MCF 10A (cell line): ENCODE measurements at regions not wholly inside any gene's neighbourhood (a gene's known extent, or its start where the extent isn't known, plus 50 kb on each side); places are given as distances from the start of the nearest gene placed in this dataset.

Experiments used
- BruUV-seq: library from RNA; stranded (reverse); fragments of 400-500 nt; replicated peaks from 2 replicates; lab custom pipeline; 2021; lab: Mats Ljungman, UMichigan
- CTCF ChIA-PET: fragments of 300-600 bp; sonication (Branson Sonifier 250); formaldehyde crosslinking; extraction: SDS; loops from one replicate; lab custom pipeline; 2021; ENCODE audit warnings: antibody characterized with exemption, inconsistent platforms; lab: Yijun Ruan, JAX
- POLR2A ChIA-PET: fragments of 300-600, 350-650 bp; sonication (Branson Sonifier 250); formaldehyde crosslinking; extraction: SDS; loops from one replicate; lab custom pipeline; 2020; ENCODE audit warnings: antibody characterized with exemption, inconsistent platforms; lab: Yijun Ruan, JAX
- DNase-seq: peaks from one replicate; pipeline ENCODE4 v3.0.0-alpha.2; 2018; ENCODE audit not compliant: unreplicated experiment
- H3K27ac Mint-ChIP-seq: one replicate; pipeline ENCODE4 v1.8.0; 2022; ENCODE audit warnings: mild to moderate bottlenecking, low read depth, mixed read lengths; ENCODE audit not compliant: unreplicated experiment
- H3K27me3 Mint-ChIP-seq: one replicate; pipeline ENCODE4 v1.8.0; 2022; ENCODE audit warnings: mixed read lengths; ENCODE audit not compliant: insufficient read depth, unreplicated experiment
- H3K36me3 Mint-ChIP-seq: one replicate; pipeline ENCODE4 v1.8.0; 2022; ENCODE audit warnings: mild to moderate bottlenecking, moderate library complexity, mixed read lengths; ENCODE audit not compliant: insufficient read depth, unreplicated experiment
- H3K4me1 Mint-ChIP-seq: one replicate; pipeline ENCODE4 v1.8.0; 2022; ENCODE audit warnings: mixed read lengths; ENCODE audit not compliant: insufficient read depth, unreplicated experiment
- H3K4me3 Mint-ChIP-seq: one replicate; pipeline ENCODE4 v1.8.0; 2022; ENCODE audit warnings: mild to moderate bottlenecking, moderate library complexity, mixed read lengths; ENCODE audit not compliant: unreplicated experiment
- H3K9me3 Mint-ChIP-seq: one replicate; pipeline ENCODE4 v1.8.0; 2022; ENCODE audit warnings: mixed read lengths; ENCODE audit not compliant: unreplicated experiment
- CTCF ChIP-seq: fragments of 200-600 bp; IDR thresholded peaks from one replicate; pipeline ENCODE4 v1.8.0; 2022; ENCODE audit warnings: antibody characterized with exemption, mild to moderate bottlenecking; ENCODE audit not compliant: unreplicated experiment
- intact Hi-C: fragments of 100-400 bp; cut with micrococcal nuclease; formaldehyde crosslinking; loops from 2 replicates; pipeline ENCODE4 v1.14.1; 2022

- H3K4me3 Mint-ChIP-seq = no peak overlapping the region
- H3K4me1 Mint-ChIP-seq = peaks cover 25% of the 10 kb centered on the region
- H3K27me3 Mint-ChIP-seq = no peaks in the 10 kb centered on the region
- intact Hi-C loops = loop anchor here (1.0 kb wide), 1 partner anchor 644 kb away; no protein-coding TSS in a partner anchor
- no TSS peak for BruUV-seq
- peak; percentile 93 for DNase-seq
- CTCF ChIA-PET = interaction anchor here (1.3 to 2.7 kb wide), 2 partner anchors 318 to 643 kb away, joined by 5 to 9 read pairs; no protein-coding TSS in a partner anchor
- peak overlapping the region; percentile 92 for H3K27ac Mint-ChIP-seq
- no peak for TF ChIP-seq CTCF
- H3K9me3 Mint-ChIP-seq = peaks cover 8% of the 10 kb centered on the region
- peaks cover 6% of the 10 kb centered on the region for H3K36me3 Mint-ChIP-seq
- POLR2A ChIA-PET = no interaction called here
These were observed 219.0 kb upstream of the EMCN start for GRCh38 chr4:100736641-100737451.

- no TSS peak for BruUV-seq
- intact Hi-C loops = no loop called here
- Mint-ChIP-seq H3K4me3 (no peak overlapping the region), H3K4me1 (peaks cover 5% of the 10 kb centered on the region), H3K27ac (no peak overlapping the region), H3K27me3 (no peaks in the 10 kb centered on the region), H3K9me3 (peaks cover 5% of the 10 kb centered on the region), H3K36me3 (no peaks in the 10 kb centered on the region)
- no peak for TF ChIP-seq CTCF
- no peak for DNase-seq
- POLR2A ChIA-PET = interaction anchor here (0.7 to 1.7 kb wide), 2 partner anchors 13 to 70 kb away, joined by 5 to 8 read pairs; no protein-coding TSS in a partner anchor
- CTCF ChIA-PET = interaction anchor here (0.6 kb wide), 3 partner anchors 422 to 1002 kb away, joined by 3 to 4 read pairs (median 3); no protein-coding TSS in a partner anchor
These were observed 211.0 kb upstream of the EMCN start for GRCh38 chr4:100728861-100729260.

- H3K9me3 Mint-ChIP-seq = no peaks in the 10 kb centered on the region
- no peak overlapping the region for H3K4me3 Mint-ChIP-seq
- H3K4me1 Mint-ChIP-seq = no peaks in the 10 kb centered on the region
- DNase-seq = no peak
- H3K27me3 Mint-ChIP-seq = no peaks in the 10 kb centered on the region
- BruUV-seq = no TSS peak
- intact Hi-C loops = no loop called here
- TF ChIP-seq CTCF = no peak
- H3K36me3 Mint-ChIP-seq = no peaks in the 10 kb centered on the region
- H3K27ac Mint-ChIP-seq = no peak overlapping the region
- CTCF ChIA-PET = interaction anchor here (0.6 kb wide), 1 partner anchor 10 kb away, joined by 3 read pairs; no protein-coding TSS in a partner anchor
- POLR2A ChIA-PET = no interaction called here
These were observed 205.1 kb upstream of the EMCN start for GRCh38 chr4:100722866-100723459.

GRCh38 chr4:100722133-100722532 lies 204.3 kb upstream of the EMCN start:
- Mint-ChIP-seq H3K36me3 (no peaks in the 10 kb centered on the region), H3K4me3 (no peak overlapping the region), H3K9me3 (no peaks in the 10 kb centered on the region), H3K4me1 (no peaks in the 10 kb centered on the region), H3K27me3 (no peaks in the 10 kb centered on the region), H3K27ac (no peak overlapping the region)
- TF ChIP-seq CTCF = no peak
- POLR2A ChIA-PET = no interaction called here
- CTCF ChIA-PET = no interaction called here
- DNase-seq = no peak
- no TSS peak for BruUV-seq
- intact Hi-C loops = no loop called here
